Activated CD8-positive, alpha-beta memory T cell treated with anti-CD3 and anti-CD28 coated beads for 36 hours (primary cell): ENCODE measurements at regions not wholly inside any gene's neighbourhood (a gene's known extent, or its start where the extent isn't known, plus 50 kb on each side); places are given as distances from the start of the nearest gene placed in this dataset.
"Not testable (repeated sequence)": the region's sequence is repeated elsewhere in the genome, so short reads cannot be mapped to it uniquely, and the experiment has no call there.

Experiments
- CTCF ChIA-PET: fragments of 350-600 bp; sonication (Branson Sonifier 250); formaldehyde crosslinking; loops from one replicate; lab custom pipeline; 2021; ENCODE audit warnings: antibody characterized with exemption; lab: Charles Lee
- POLR2A ChIA-PET: fragments of 350-600 bp; sonication (Branson Sonifier 250); formaldehyde crosslinking; loops from one replicate; lab custom pipeline; 2021; ENCODE audit warnings: antibody characterized with exemption; lab: Charles Lee

DNA sequence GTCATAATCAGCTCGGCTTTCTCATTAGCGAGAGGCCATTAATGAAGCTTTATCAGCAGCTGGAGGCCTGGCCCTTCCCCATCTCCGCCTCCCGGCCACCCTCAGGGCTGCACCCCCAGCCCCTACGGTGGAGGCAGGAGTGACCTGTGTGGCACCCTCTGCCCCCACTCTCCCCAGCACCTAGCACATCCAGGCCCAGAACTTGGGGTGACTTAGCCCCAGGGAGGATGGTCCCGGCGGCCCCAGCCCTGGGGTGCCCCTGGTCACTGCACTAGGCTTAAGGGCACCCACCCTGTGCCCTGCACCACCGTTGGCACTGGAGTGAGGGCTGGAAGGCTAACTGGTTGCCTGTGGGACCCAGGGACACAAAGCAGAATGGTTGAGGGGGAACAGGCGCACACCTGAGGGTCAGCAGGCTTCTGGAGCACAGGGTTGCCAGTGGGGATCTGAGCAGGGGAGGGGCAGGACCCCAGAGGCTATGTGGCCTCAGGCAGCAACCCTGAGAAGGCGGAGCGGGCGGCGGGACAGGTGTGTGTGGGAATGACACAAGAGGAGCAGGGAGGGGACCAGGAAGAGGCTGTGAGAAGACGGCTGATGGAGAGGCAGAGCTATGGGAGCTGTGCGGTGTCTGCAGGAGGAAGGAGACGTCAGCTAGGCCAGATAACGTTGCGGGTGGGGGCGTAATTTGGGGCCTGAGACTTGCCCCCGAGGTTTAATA, 120.2 kb downstream of the FAM53A start:
- POLR2A ChIA-PET = no interaction called here
- CTCF ChIA-PET = no interaction called here

DNA sequence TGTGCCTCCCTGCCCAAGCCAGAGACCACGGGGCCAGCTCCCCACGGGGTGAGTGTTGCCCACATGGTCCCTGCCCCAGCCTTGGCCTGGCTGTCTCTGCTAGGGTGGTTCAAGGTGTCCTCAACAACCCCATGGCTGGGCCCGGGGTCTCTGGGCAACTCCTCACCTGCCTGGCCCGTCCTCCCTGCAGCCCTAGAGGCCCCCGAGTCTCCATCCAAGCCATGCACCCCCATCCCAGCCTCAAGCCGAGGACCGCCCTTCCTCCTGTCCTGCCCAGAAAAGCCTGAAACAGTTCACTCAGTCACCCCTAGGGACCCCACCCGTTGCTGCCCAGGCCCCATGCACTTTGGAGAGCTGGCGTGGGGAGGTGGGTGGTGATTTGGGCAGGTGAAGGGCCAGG, 120.9 kb downstream of the FAM53A start:
- CTCF ChIA-PET = no interaction called here
- POLR2A ChIA-PET = no interaction called here

- ChIA-PET POLR2A (no interaction called here), CTCF (no interaction called here)
Measured at GRCh38 chr4:1562771-1563170, 121.3 kb downstream of the FAM53A start.

DNA sequence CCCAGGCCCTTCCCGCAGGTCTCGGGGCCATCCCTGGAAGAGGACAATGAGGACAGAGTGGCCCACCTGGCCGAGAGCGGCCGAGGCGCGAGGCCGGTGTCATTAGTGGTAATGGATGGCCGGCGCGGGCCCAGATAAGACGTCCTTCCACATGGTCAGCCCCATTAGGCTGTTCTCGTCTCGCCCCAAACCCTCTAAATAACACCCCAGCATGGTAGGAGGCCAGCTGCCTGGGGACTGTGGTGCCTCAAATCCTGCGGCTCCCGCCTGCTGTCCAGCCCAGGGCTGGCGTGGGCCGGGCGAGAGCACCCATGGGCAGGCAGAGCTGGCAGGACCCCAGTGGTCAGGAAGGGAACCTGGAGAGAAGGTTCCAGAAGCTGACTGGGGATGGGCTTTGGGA, 121.7 kb downstream of the FAM53A start:
- CTCF ChIA-PET = no interaction called here
- POLR2A ChIA-PET = no interaction called here

- ChIA-PET CTCF (interaction anchor here (0.6 kb wide), 1 partner anchor 288 kb away, joined by 3 read pairs; no protein-coding TSS in a partner anchor), POLR2A (no interaction called here)
Measured at GRCh38 chr4:1561286-1561990, 122.7 kb downstream of the FAM53A start.

DNA sequence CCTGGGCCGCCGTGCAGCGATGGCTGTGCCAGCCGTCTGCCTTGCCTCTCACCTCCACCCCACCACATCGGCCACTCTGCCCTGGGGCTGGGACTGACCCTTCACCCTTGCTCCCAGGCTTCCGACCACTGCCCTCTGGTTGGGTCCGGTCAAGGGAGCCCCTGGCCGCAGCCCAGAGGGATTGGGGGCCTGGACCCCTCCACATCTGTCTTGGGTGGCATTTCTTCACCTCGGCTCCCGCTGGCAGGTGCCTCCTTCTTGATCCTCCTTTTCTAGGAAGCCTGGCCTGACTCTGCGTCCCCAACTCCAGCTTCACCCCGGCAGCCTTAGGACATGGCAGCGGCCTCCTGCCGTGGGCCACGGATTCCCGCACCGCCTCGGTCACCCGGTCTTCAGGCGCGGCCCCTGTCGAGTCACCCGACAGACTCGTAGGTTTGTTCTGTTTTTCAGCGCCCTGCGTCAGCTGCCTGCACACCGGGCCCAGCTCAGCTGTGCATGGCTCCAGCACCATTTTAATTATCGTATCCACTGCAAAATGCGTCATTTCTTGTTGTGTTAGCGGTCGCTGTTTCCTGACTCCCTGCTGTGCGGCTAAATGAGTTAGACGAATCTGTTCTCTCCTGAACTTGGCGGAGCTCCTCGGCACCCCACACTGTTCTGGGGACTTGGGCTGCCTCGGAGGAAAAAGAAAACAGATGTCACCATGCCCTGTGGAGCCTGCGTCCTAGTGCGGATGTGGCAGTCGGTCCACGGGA, 124.0 kb downstream of the FAM53A start:
- ChIA-PET POLR2A (no interaction called here), CTCF (no interaction called here)

DNA sequence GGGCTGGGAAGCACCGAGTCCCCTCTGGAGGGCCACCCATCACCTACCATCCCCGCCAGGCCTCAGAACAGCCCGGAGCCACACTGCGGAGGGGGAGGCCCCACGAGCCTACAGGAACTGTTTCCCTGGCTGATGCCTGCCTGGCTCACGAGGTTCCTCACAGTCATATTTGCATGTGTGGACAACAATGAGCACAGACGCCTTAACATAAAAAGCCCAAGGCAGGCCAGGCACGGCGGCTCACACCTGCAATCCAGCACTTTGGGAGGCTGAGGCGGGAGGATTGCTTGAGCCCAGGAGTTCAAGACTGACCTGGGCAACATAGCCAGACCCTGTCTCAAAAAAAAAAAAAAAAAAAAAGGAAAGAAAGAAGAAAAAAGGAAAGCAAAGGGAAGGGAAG, 125.9 kb downstream of the FAM53A start:
- CTCF ChIA-PET = no interaction called here
- POLR2A ChIA-PET = no interaction called here

GRCh38 chr4:1557221-1557597, 126.9 kb downstream of the FAM53A start:
- ChIA-PET POLR2A (no interaction called here), CTCF (no interaction called here)

DNA sequence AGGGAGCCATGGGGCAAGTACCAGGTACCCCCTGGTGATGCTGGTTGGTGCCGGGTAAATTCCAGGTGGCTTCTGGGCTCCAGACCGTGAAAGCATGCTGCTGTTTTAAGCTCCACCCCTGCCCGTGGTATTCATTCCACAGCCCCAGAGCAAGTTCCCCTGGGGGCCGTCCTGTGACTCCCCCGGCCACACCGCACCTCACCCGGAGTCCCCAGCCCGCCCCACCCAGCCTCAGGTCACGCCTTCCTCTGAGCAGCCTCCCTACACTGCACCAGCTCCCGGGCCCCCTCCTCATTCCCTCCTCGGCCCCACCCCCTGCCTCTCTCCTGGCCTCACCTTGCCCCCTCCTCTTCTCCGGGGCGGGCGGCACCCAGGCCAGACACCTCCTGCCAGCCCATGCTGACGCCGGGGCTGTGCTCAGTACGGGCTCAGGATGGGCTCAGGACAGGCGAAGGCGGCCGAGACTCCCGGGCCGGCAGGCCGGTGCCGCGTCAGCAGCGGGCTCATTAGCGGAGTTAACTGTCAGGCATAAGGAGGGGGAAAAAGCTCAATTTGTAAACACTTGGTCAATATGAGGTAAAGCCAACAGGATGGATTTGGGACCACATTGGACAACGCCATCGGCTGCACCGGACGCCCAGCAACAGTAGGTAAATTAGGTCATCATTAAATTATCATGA, 127.4 kb downstream of the FAM53A start:
- POLR2A ChIA-PET = no interaction called here

DNA sequence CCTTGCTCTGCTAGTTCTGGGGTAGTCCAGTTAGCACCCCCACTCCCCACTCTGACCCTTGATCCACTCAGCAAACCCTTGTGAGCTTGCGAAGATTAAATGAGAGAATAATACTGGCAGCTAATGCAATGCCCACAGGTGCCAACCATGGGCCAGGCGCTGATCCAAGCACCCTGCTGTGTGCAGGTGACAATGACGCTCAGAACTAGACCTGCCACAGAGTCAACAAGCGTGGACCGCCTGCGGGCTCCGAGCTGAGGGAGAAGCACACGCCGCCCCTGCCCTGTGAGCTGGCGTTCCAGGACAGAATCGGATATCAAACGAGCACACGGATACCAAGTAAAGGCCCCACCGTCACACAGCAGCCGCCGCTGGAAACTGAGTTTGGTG, 129.2 kb downstream of the FAM53A start:
- ChIA-PET POLR2A (no interaction called here), CTCF (no interaction called here)

More for the DNA sequence above, 127.4 kb downstream of the FAM53A start:
- CTCF ChIA-PET = no interaction called here

GRCh38 chr4:1554246-1554875, 129.8 kb downstream of the FAM53A start:
- ChIA-PET CTCF (no interaction called here), POLR2A (no interaction called here)

DNA sequence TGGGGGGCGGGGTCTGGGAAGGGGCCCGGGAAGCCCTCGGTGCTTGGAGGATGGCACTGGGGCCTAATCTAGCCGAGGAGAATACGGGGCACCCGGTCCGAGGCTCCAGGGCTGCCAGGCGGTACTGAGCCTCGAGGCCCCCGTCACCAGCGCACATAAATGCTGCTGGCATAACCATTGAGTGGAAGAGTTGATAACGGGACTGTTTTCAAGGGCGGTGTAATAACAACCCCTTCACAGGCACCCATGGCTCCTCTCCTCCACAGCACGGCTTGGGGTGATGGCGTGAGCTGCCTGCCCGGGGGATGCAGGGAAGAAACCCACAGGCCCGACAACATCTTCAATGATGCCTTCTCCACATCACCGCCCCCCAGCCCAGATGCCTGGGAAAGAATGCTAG, 130.7 kb downstream of the FAM53A start:
- CTCF ChIA-PET = no interaction called here
- POLR2A ChIA-PET = no interaction called here

GRCh38 chr4:1552451-1552850, 131.7 kb downstream of the FAM53A start:
- ChIA-PET POLR2A (no interaction called here), CTCF (no interaction called here)

DNA sequence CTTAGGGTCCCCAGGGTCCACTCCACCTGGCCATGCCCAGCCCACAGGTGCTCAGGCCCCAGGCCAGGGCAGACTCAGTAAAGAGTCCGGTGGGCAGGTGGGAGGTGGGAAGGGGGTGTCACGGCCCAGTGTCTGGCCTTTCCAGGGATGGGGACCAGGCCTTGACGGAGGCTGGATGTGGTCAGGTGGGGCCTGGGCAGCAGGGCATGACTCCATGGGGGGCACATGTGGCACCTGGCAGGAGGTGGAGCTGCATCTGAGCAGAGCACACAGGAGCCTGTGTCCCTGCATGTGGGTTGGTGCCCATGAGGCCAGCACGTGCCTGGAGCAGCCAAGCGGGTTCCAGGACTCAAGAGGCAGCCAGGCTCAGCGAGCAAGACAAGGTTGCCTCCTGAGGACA, 132.9 kb downstream of the FAM53A start:
- CTCF ChIA-PET = interaction anchor here (0.9 kb wide), 1 partner anchor 54 kb away, joined by 3 read pairs; no protein-coding TSS in a partner anchor
- POLR2A ChIA-PET = no interaction called here

DNA sequence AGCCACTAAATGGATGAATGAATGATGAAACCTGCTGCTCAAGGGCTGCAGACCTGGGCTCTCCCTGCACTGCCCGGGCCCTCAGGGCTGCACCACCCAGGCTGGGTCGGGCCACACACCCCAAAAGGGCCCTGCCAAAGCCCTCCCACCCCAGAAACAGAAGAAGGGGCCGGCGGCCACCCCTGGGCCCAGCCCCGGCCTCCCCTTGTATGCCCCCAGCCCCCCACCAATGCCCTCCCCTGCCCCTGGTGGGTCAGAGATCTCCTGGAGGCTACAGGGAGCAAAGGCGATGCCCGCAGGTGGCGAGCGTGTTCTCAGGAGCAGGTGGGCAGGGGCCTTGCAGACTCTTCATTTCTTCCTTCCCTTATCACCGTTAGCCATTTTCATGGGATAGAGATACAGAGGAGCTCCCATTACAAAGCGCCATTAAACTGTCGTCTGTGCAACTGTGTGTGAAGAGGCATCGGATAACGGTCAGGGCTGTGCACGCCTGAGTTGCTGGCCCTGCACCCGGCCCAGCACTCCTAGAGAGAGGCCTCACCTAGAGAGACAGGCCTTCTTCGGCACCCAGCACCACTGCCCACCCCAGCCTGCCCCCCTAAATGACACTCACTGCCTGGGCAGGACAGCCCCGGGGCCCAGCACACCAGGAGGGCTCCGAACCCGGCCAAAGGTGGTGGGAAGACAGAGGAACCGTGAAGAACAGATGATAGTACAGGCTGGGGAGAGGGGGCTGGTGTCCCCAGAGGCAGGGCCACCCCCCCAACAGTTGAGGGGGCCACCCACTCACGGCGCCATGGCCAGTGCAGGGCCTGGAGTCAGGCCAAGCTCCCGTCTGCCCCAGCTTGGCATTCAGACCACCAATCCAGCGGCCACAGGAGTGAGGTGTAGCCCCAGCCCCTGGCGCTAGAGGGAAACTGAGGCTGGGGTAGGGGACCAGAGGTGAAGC, 133.7 kb downstream of the FAM53A start:
- POLR2A ChIA-PET = no interaction called here
- CTCF ChIA-PET = interaction anchor here (0.9 to 2.2 kb wide), 4 partner anchors 49 to 106 kb away, joined by 3 to 8 read pairs (median 4); no protein-coding TSS in a partner anchor

DNA sequence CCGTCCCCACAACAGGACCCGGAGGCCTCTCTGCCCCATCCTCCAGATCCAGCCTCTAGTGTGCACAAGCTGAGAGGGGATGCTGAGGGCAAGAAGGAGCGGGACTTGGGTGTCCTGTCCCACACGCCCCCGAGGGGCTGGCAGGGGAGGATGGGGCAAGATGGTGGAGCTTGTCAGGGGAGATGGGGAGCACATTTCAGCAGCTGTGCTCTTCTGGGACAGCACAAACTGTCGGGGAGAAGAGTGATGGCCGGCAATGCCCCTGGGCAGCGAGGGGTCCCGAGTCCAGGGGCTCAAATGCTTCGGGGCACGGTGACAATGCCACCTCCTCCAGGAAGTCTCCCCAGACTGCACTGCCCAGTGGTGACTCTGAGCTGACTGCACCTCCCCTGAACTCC, 134.5 kb downstream of the FAM53A start:
- CTCF ChIA-PET = interaction anchor here (1.0 to 2.2 kb wide), 5 partner anchors 16 to 105 kb away, joined by 3 to 8 read pairs (median 4); no protein-coding TSS in a partner anchor
- POLR2A ChIA-PET = no interaction called here

GRCh38 chr4:1548827-1549637, 135.1 kb downstream of the FAM53A start:
- CTCF ChIA-PET = interaction anchor here (0.7 to 2.2 kb wide), 8 partner anchors 17 to 242 kb away, joined by 3 to 8 read pairs (median 4); no protein-coding TSS in a partner anchor
- POLR2A ChIA-PET = not testable (repeated sequence)
